ENCODE measurements at regions not wholly inside any gene's neighbourhood (a gene's known extent, or its start where the extent isn't known, plus 50 kb on each side); places are given as distances from the start of the nearest gene placed in this dataset.

GRCh38 chr6:167583412-167583811 is 243.3 kb upstream of the AFDN start:
- TF ChIP-seq NFIC (IDR thresholded peaks at IDR 0.05; ENCODE audit: borderline replicate concordance) (no peak), GABPA (IDR thresholded peaks at IDR 0.05; ENCODE audit: low read depth) (no peak), CTCF (IDR thresholded peaks at IDR 0.05) (no peak)
- TF ChIP-seq, protein P1, sequence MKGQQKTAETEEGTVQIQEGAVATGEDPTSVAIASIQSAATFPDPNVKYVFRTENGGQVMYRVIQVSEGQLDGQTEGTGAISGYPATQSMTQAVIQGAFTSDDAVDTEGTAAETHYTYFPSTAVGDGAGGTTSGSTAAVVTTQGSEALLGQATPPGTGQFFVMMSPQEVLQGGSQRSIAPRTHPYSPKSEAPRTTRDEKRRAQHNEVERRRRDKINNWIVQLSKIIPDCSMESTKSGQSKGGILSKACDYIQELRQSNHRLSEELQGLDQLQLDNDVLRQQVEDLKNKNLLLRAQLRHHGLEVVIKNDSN (IDR thresholded peaks at IDR 0.05; ENCODE audit: borderline replicate concordance, low read depth), result no peak

Data from SK-N-SH (cell line).